CD4-positive, alpha-beta T cell (primary cell): ENCODE measurements at regions not wholly inside any gene's neighbourhood (a gene's known extent, or its start where the extent isn't known, plus 50 kb on each side); places are given as distances from the start of the nearest gene placed in this dataset.

Experiments used
- ATAC-seq: fragments of 200-7000 bp; cut with Tn5 transposase; one replicate; pipeline ENCODE4 v1.10.0; 2022; ENCODE audit warnings: mild to moderate bottlenecking; ENCODE audit not compliant: poor library complexity
- CTCF ChIA-PET: fragments of 350-600 bp; sonication (Branson Sonifier 250); formaldehyde crosslinking; loops from one replicate; lab custom pipeline; 2021; ENCODE audit warnings: antibody characterized with exemption, inconsistent platforms; lab: Charles Lee
- POLR2A ChIA-PET: fragments of 350-600 bp; sonication (Branson Sonifier 250); formaldehyde crosslinking; loops from one replicate; lab custom pipeline; 2021; ENCODE audit warnings: antibody characterized with exemption, inconsistent platforms; lab: Charles Lee
- DNase-seq, 14 experiments: peaks; one replicate each; pipeline ENCODE4 v3.0.0-alpha.2; 2013 to 2020; ENCODE audit warnings: mixed read lengths in 2 of 14
- H3K27ac ChIP-seq, 2 donors: one replicate each; pipeline versions ENCODE4 v1.5.1 to v1.7.0; 2013; ENCODE audit warnings: low read length in 2 of 2, low read depth in 1 of 2, mild to moderate bottlenecking in 1 of 2
- H3K27me3 ChIP-seq, 2 experiments: 1 replicate in 1 of 2; 2 replicates in 1 of 2; pipeline versions ENCODE4 v1.6.1 to v1.7.0; 2013; ENCODE audit warnings: low read length in 2 of 2, control low read depth in 1 of 2, mild to moderate bottlenecking in 1 of 2, moderate library complexity in 1 of 2; ENCODE audit not compliant: insufficient read depth in 2 of 2, control insufficient read depth in 1 of 2
- H3K36me3 ChIP-seq: one replicate; pipeline ENCODE4 v1.6.1; 2013; ENCODE audit warnings: low read length, control low read depth; ENCODE audit not compliant: insufficient read depth
- H3K4me1 ChIP-seq: one replicate; pipeline ENCODE4 v1.6.1; 2013; ENCODE audit warnings: low read length, control low read depth; ENCODE audit not compliant: insufficient read depth
- H3K4me3 ChIP-seq: one replicate; pipeline ENCODE4 v1.5.1; 2013; ENCODE audit warnings: mild to moderate bottlenecking, low read length, moderate library complexity
- H3K9me3 ChIP-seq, 2 experiments: 1 replicate in 1 of 2; 2 replicates in 1 of 2; pipeline versions ENCODE4 v1.6.1 to v1.7.0; 2013; ENCODE audit warnings: low read length in 2 of 2, mild to moderate bottlenecking in 2 of 2, control low read depth in 1 of 2, moderate library complexity in 1 of 2; ENCODE audit not compliant: control insufficient read depth in 1 of 2, insufficient read depth in 1 of 2
- H3K27ac Mint-ChIP-seq: one replicate; pipeline ENCODE4 v1.8.0; 2020; ENCODE audit warnings: mixed read lengths
- H3K27me3 Mint-ChIP-seq: one replicate; pipeline ENCODE4 v1.8.0; 2021; ENCODE audit warnings: mixed read lengths
- H3K36me3 Mint-ChIP-seq: one replicate; pipeline ENCODE4 v1.8.0; 2021; ENCODE audit warnings: low read depth, mixed read lengths
- H3K4me1 Mint-ChIP-seq: one replicate; pipeline ENCODE4 v1.8.0; 2021; ENCODE audit warnings: low read depth, mixed read lengths
- H3K4me3 Mint-ChIP-seq: one replicate; pipeline ENCODE4 v1.8.0; 2020; ENCODE audit warnings: mild to moderate bottlenecking, mixed read lengths
- H3K9me3 Mint-ChIP-seq: one replicate; pipeline ENCODE4 v1.8.0; 2020; ENCODE audit warnings: mixed read lengths
- intact Hi-C, 2 experiments: fragments of 100-400 bp; cut with DNase I in 1 of 2; cut with micrococcal nuclease in 1 of 2; formaldehyde crosslinking; loops; one replicate each; pipeline versions ENCODE4 v1.15.1 to v1.9.0; 2023 to 2025; cut with DNase I, micrococcal nuclease
- TF ChIP-seq, protein P1 (sequence below): fragments of 200-600 bp; IDR thresholded peaks from one replicate; pipeline ENCODE4 v1.8.0; 2022; ENCODE audit warnings: antibody characterized with exemption, mild to moderate bottlenecking

DNA sequence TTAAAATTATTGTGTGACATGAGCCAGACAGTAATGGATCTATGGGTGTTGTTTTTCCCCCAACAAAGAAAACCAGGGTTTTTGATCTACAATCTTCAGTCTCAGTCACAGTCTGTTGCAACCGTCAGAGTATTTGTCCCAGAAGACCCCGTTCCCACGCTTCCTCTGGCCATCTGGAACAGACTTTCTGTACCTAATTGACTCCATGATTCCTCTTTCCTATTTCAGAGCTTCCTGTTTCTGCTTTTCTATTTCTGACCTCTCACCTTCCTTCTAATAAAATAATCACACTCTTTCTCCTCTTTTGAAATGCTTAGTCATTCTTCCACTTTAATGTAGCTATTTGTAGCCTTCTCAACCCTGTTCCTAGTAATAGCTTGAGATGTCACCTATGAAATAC, 1044.8 kb downstream of the DTWD2 start:
- Histone ChIP-seq H3K4me1 (no peaks in the 10 kb centered on the region), H3K27ac (no peak overlapping the region), H3K36me3 (no peaks in the 10 kb centered on the region), H3K4me3 (no peak overlapping the region), H3K27me3 (no peaks in the 10 kb centered on the region), H3K9me3 (no peaks in the 10 kb centered on the region)
- CTCF ChIA-PET = no interaction called here
- intact Hi-C loops = no loop called here
- TF ChIP-seq, protein P1, sequence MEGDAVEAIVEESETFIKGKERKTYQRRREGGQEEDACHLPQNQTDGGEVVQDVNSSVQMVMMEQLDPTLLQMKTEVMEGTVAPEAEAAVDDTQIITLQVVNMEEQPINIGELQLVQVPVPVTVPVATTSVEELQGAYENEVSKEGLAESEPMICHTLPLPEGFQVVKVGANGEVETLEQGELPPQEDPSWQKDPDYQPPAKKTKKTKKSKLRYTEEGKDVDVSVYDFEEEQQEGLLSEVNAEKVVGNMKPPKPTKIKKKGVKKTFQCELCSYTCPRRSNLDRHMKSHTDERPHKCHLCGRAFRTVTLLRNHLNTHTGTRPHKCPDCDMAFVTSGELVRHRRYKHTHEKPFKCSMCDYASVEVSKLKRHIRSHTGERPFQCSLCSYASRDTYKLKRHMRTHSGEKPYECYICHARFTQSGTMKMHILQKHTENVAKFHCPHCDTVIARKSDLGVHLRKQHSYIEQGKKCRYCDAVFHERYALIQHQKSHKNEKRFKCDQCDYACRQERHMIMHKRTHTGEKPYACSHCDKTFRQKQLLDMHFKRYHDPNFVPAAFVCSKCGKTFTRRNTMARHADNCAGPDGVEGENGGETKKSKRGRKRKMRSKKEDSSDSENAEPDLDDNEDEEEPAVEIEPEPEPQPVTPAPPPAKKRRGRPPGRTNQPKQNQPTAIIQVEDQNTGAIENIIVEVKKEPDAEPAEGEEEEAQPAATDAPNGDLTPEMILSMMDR = no peak
- H3K4me3 Mint-ChIP-seq = no peak overlapping the region
- no peaks in the 10 kb centered on the region for H3K4me1 Mint-ChIP-seq
- peaks cover 6% of the 10 kb centered on the region for H3K9me3 Mint-ChIP-seq
- H3K27ac Mint-ChIP-seq = no peak overlapping the region
- POLR2A ChIA-PET = no interaction called here
- no peak for DNase-seq
- H3K36me3 Mint-ChIP-seq = no peaks in the 10 kb centered on the region
- H3K27me3 Mint-ChIP-seq = no peaks in the 10 kb centered on the region
- no peak for ATAC-seq

DNA sequence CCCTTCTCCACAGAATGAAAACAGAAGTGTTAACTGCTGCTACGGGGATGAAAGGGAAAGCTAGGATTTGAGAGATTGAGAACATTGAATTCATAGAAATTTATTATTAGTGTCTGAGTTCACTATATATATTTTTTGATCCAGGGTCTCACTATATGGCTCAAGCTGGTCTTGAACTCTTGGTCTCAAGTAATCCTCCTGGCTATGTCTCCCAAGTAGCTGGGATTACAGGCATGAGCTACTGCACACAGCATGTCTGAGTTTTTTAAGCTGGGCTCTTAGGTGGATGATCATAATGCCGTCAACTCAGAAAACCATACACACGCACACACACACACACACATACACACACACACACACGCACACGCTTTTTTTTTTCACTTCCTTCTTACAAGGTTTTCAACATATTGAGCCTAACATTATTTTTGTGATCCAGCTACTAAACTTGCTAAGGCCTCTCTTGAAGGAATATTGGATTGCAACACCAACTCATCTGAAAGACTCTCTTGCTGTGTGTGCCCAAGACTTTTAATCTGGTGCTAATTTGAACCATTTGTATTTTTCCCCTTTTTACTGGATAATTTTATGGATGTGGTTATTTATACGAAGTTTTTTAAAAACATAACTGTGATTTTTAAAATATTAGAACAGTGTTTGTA, 1045.4 kb downstream of the DTWD2 start:
- ATAC-seq = no peak
- POLR2A ChIA-PET = no interaction called here
- CTCF ChIA-PET = no interaction called here

DNA sequence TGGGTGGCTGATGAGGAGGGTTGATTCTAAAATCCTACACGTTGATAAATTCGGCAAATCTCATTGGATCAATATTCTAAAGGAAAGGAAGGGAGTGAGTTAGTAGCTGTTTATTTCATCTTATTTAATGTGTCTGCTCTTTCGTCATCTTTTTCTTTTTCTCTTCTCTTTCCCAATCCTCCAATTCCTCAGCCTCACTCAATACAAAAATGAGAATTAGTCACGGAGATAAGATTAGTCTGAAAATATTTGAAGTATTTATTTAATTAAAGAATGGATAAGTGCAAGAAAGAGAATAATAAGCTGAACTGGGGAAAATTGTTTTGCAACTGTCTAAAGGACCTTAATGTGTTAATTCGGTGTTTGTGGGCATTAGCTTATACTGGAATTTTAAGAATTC, 1095.1 kb downstream of the DTWD2 start:
- Histone ChIP-seq H3K9me3 (no peaks in the 10 kb centered on the region), H3K4me3 (no peak overlapping the region), H3K27ac (no peak overlapping the region), H3K36me3 (no peaks in the 10 kb centered on the region), H3K4me1 (no peaks in the 10 kb centered on the region), H3K27me3 (no peaks in the 10 kb centered on the region)
- H3K27ac Mint-ChIP-seq = no peak overlapping the region
- peaks cover 3% of the 10 kb centered on the region for H3K9me3 Mint-ChIP-seq
- H3K4me3 Mint-ChIP-seq = no peak overlapping the region
- intact Hi-C loops = no loop called here
- no peaks in the 10 kb centered on the region for H3K27me3 Mint-ChIP-seq
- H3K36me3 Mint-ChIP-seq = no peaks in the 10 kb centered on the region
- TF ChIP-seq, protein P1 = no peak
- ChIA-PET POLR2A (no interaction called here), CTCF (no interaction called here)
- no peak for DNase-seq
- no peaks in the 10 kb centered on the region for H3K4me1 Mint-ChIP-seq
- no peak for ATAC-seq

More for the DNA sequence above, 1045.4 kb downstream of the DTWD2 start:
- Histone ChIP-seq H3K27me3 (no peaks in the 10 kb centered on the region), H3K9me3 (no peaks in the 10 kb centered on the region), H3K36me3 (no peaks in the 10 kb centered on the region), H3K27ac (no peak overlapping the region), H3K4me3 (no peak overlapping the region), H3K4me1 (no peaks in the 10 kb centered on the region)
- Mint-ChIP-seq H3K4me1 (no peaks in the 10 kb centered on the region), H3K36me3 (no peaks in the 10 kb centered on the region), H3K27me3 (no peaks in the 10 kb centered on the region), H3K27ac (no peak overlapping the region), H3K4me3 (no peak overlapping the region), H3K9me3 (peaks cover 6% of the 10 kb centered on the region)
- TF ChIP-seq, protein P1 = no peak
- intact Hi-C loops = no loop called here
- peak in 1 of 14 experiments; percentile 1 for DNase-seq
